Activated naive CD4-positive, alpha-beta T cell treated with anti-CD3 and anti-CD28 coated beads, Interleukin-2, amount 10 ng/mL, durations not matched to agents 7 days and 5 days (primary cell): ENCODE measurements at regions not wholly inside any gene's neighbourhood (a gene's known extent, or its start where the extent isn't known, plus 50 kb on each side); places are given as distances from the start of the nearest gene placed in this dataset.
"Not testable (repeated sequence)": the region's sequence is repeated elsewhere in the genome, so short reads cannot be mapped to it uniquely, and the experiment has no call there.

ENCODE experiments used
- CTCF ChIA-PET: fragments of 350-600 bp; sonication (Branson Sonifier 250); formaldehyde crosslinking; loops from one replicate; lab custom pipeline; 2021; ENCODE audit warnings: antibody characterized with exemption; lab: Charles Lee
- DNase-seq: peaks from one replicate; pipeline ENCODE4 v3.0.0-alpha.2; 2020
- H3K27ac Mint-ChIP-seq: one replicate; pipeline ENCODE4 v1.8.0; 2021; ENCODE audit warnings: mild to moderate bottlenecking, moderate library complexity, mixed read lengths
- H3K27me3 Mint-ChIP-seq: one replicate; pipeline ENCODE4 v1.8.0; 2021; ENCODE audit warnings: mild to moderate bottlenecking, mixed read lengths
- H3K36me3 Mint-ChIP-seq: one replicate; pipeline ENCODE4 v1.8.0; 2021; ENCODE audit warnings: mixed read lengths
- H3K4me1 Mint-ChIP-seq: one replicate; pipeline ENCODE4 v1.8.0; 2021; ENCODE audit warnings: mixed read lengths
- H3K4me3 Mint-ChIP-seq: one replicate; pipeline ENCODE4 v1.8.0; 2021; ENCODE audit warnings: mild to moderate bottlenecking, moderate library complexity, mixed read lengths
- H3K9me3 Mint-ChIP-seq: one replicate; pipeline ENCODE4 v1.8.0; 2021; ENCODE audit warnings: mixed read lengths

DNA sequence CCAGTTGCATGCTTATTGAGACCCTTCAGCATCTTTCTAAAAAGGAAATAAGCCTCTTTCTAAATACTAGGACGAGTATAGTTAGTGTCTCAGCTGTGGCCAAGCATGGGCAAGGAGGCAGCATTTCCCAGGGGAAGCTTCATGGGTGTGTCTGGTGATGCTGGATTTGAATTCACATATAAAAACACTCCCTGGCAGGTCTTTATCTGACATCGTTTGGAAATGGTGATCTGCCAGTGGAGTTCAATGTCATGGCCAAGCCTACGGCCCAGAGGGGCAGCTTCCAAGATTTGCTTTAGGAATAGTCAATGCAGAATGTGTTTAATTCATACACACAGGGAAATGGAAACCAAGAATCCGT is 94.7 kb downstream of the SRGAP2 start:
- H3K27ac Mint-ChIP-seq, CTCF ChIA-PET, H3K9me3 Mint-ChIP-seq, H3K4me3 Mint-ChIP-seq, H3K27me3 Mint-ChIP-seq, H3K36me3 Mint-ChIP-seq, H3K4me1 Mint-ChIP-seq, DNase-seq: not testable (repeated sequence)

DNA sequence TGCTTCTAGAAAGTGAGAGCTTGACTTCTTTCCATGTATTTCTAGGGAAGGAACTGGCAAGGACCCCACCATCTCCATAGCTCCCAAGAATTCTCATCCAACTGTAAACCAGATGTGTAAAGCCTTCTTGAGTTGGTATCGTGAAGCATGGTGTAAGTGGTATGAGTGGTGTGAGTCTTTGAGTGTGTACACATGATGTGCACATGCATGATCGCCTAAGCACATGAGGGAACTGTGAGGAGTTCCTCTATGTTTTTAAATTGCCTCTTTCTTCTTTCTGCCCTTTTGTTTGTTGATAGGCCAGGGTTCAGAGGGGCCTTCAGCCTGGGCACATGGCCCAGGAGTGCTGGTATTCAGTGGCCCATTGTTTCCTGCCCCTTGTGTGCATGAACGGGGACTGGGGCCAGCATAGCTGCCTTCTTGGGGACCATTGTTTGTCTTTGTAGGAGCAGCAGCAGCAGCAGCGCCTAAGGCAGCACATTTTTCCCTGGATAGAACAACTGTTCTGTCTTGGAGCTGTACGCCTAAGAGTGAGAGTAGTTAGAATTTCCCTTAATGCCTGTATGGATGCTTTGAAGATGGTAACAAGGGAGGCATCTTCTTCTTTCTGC is 95.9 kb downstream of the SRGAP2 start:
- H3K27me3 Mint-ChIP-seq, H3K4me3 Mint-ChIP-seq, H3K36me3 Mint-ChIP-seq, CTCF ChIA-PET, H3K4me1 Mint-ChIP-seq, H3K9me3 Mint-ChIP-seq, H3K27ac Mint-ChIP-seq, DNase-seq: not testable (repeated sequence)

DNA sequence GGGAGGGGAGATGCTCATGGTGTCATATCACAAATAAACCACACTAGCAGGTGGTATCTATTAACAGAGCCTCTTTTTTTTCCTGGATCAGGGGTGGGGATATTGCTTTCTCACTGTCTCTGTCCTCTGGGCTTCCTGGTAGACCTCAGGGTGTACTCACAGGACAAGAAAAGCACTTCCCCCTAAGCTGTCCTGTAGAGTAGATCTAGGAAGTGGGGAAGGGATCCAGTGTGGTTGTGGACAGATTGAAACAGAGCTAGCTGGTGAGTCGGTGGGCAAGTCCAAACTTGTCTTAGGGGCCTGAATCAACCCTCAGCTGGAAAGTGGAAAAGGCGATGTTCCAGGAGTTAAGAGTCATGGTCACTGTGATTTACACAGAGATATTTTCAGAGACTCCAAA is 96.6 kb downstream of the SRGAP2 start:
- H3K27ac Mint-ChIP-seq, H3K36me3 Mint-ChIP-seq, H3K4me1 Mint-ChIP-seq, H3K27me3 Mint-ChIP-seq, H3K9me3 Mint-ChIP-seq, CTCF ChIA-PET, H3K4me3 Mint-ChIP-seq, DNase-seq: not testable (repeated sequence)

GRCh38 chr1:206302056-206302455 is 98.7 kb downstream of the SRGAP2 start:
- H3K9me3 Mint-ChIP-seq, H3K36me3 Mint-ChIP-seq, H3K4me3 Mint-ChIP-seq, H3K27ac Mint-ChIP-seq, H3K4me1 Mint-ChIP-seq, CTCF ChIA-PET, DNase-seq, H3K27me3 Mint-ChIP-seq: not testable (repeated sequence)

DNA sequence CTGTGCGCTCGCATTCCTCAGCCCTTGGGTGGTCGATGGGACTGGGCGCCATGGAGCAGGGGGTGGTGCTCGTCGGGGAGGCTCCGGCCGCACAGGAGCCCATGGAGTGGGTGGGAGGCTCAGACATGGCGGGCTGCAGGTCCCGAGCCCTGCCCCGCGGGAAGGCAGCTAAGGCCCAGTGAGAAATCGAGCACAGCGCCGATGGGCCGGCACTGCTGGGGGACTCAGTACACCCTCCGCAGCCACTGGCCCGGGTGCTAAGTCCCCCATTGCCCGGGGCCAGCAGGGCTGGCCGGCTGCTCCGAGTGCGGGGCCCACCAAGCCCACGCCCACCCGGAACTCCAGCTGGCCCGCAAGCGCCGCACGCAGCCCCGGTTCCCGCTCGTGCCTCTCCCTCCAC is 104.1 kb downstream of the SRGAP2 start:
- H3K9me3 Mint-ChIP-seq, H3K27ac Mint-ChIP-seq, H3K4me3 Mint-ChIP-seq, DNase-seq, CTCF ChIA-PET, H3K27me3 Mint-ChIP-seq, H3K4me1 Mint-ChIP-seq: not testable (repeated sequence)
- peaks cover 13% of the 10 kb centered on the region for H3K36me3 Mint-ChIP-seq

- DNase-seq, H3K27ac Mint-ChIP-seq, H3K4me1 Mint-ChIP-seq, CTCF ChIA-PET, H3K4me3 Mint-ChIP-seq, H3K27me3 Mint-ChIP-seq, H3K9me3 Mint-ChIP-seq, H3K36me3 Mint-ChIP-seq: not testable (repeated sequence)
Measured at GRCh38 chr1:206310948-206311347, 107.6 kb downstream of the SRGAP2 start.

GRCh38 chr1:206311611-206312273 is 108.4 kb downstream of the SRGAP2 start:
- H3K27ac Mint-ChIP-seq, H3K4me3 Mint-ChIP-seq, DNase-seq, H3K4me1 Mint-ChIP-seq, CTCF ChIA-PET, H3K9me3 Mint-ChIP-seq, H3K36me3 Mint-ChIP-seq, H3K27me3 Mint-ChIP-seq: not testable (repeated sequence)

DNA sequence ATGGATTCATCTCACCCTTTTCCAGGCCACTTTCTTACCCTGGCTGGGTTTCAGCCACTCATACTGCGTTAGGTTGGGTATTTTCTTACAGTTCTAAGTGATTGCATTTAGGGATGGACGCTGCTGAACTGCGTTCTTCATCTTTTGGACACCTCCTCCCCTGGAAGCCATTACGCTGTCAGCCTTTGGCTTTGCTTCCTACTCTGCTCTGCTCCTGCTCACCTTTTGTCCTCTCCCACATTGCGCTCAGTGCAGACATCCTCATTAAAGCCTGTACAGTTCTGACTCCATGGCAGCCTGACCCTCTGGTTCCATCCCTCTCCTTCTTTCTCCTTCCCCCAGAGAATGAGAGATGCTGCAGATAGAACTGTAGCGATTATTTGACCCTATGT is 108.9 kb downstream of the SRGAP2 start:
- H3K27me3 Mint-ChIP-seq, DNase-seq, H3K27ac Mint-ChIP-seq, H3K9me3 Mint-ChIP-seq, H3K4me3 Mint-ChIP-seq, H3K36me3 Mint-ChIP-seq, CTCF ChIA-PET, H3K4me1 Mint-ChIP-seq: not testable (repeated sequence)

DNA sequence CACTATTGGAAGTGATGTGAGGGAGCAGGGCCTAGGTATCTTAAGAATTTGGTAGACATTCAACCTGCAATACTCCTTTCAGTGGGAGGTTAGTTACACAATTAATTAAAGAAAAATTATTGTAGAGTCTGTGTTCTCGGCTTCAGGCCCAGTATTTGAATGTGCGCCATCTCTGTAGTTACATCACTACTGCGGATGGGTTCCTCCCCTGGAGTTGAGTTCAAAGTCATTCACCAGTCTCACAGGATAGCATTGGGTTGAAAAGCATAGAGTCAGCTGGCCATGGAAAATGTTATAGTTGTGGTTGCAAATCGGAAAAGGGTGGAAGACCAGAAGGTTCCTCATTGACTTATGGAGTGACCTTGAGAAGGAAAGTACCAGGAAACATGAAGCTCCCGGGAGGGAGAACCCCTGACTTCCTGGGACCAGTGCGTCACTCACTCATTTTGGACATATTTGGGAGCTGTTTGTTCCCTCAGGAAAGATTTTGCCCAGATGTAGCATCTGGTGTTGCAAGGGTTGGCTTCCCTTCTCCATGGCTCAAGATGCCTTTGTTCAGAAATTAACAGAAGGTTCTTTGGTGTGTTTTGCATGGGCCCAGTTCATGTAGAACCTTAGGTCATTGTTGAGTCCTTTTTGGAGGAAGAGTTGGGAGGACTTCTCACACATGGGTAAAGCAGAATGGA is 111.8 kb downstream of the SRGAP2 start:
- H3K4me1 Mint-ChIP-seq, H3K27ac Mint-ChIP-seq, H3K9me3 Mint-ChIP-seq, H3K4me3 Mint-ChIP-seq, DNase-seq, CTCF ChIA-PET, H3K36me3 Mint-ChIP-seq, H3K27me3 Mint-ChIP-seq: not testable (repeated sequence)

GRCh38 chr1:206316901-206317300 is 113.6 kb downstream of the SRGAP2 start:
- H3K4me1 Mint-ChIP-seq, H3K27me3 Mint-ChIP-seq, CTCF ChIA-PET, H3K36me3 Mint-ChIP-seq, H3K9me3 Mint-ChIP-seq, H3K27ac Mint-ChIP-seq, DNase-seq, H3K4me3 Mint-ChIP-seq: not testable (repeated sequence)

DNA sequence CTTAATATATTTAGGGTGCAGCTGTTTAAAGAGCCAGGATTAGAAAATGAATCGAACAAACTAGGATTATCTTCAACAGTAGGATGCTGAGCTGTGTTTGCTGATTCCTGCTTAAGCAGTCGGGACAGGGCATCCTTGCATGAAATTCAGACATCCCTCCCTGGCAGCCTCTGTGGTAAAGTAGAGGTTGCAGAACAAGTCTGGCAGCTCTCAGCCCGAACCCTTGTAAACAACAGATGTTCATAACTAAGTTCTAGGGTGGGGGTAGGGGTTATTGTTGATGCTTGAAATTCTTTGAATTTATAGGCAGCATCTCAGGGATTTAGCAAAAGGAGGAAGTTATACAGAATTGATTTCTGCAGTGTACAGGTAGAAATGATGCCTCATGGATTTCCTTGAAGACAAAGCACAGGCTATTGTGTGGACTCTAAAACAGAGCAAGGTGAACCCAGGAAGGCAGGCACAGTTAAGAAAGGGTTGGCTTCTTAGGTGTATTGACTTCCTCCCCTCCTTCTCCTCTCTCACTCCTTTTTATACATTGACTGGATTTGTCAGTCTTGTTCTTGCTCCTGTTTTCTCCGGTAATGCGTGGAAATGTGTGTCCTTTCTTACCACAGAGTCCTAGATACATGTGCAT is 114.7 kb downstream of the SRGAP2 start:
- H3K9me3 Mint-ChIP-seq, H3K27me3 Mint-ChIP-seq, H3K4me1 Mint-ChIP-seq, H3K36me3 Mint-ChIP-seq, CTCF ChIA-PET, H3K4me3 Mint-ChIP-seq, DNase-seq, H3K27ac Mint-ChIP-seq: not testable (repeated sequence)

GRCh38 chr1:206320227-206320626 is 116.9 kb downstream of the SRGAP2 start:
- CTCF ChIA-PET, H3K9me3 Mint-ChIP-seq, H3K27ac Mint-ChIP-seq, H3K36me3 Mint-ChIP-seq, H3K27me3 Mint-ChIP-seq, H3K4me1 Mint-ChIP-seq, DNase-seq, H3K4me3 Mint-ChIP-seq: not testable (repeated sequence)

GRCh38 chr1:206326159-206326939 is 123.0 kb downstream of the SRGAP2 start:
- H3K4me1 Mint-ChIP-seq, H3K9me3 Mint-ChIP-seq, DNase-seq, H3K4me3 Mint-ChIP-seq, CTCF ChIA-PET, H3K36me3 Mint-ChIP-seq, H3K27ac Mint-ChIP-seq, H3K27me3 Mint-ChIP-seq: not testable (repeated sequence)

DNA sequence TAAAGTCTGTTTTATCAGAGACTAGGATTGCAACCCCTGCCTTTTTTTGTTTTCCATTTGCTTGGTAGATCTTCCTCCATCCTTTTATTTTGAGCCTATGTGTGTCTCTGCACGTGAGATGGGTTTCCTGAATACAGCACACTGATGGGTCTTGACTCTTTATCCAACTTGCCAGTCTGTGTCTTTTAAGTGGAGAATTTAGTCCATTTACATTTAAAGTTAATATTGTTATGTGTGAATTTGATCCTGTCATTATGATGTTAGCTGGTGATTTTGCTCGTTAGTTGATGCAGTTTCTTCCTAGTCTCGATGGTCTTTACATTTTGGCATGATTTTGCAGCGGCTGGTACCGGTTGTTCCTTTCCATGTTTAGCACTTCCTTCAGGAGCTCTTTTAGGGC is 128.3 kb downstream of the SRGAP2 start:
- CTCF ChIA-PET, DNase-seq, H3K27ac Mint-ChIP-seq, H3K4me1 Mint-ChIP-seq, H3K4me3 Mint-ChIP-seq, H3K9me3 Mint-ChIP-seq, H3K36me3 Mint-ChIP-seq, H3K27me3 Mint-ChIP-seq: not testable (repeated sequence)
